Fibroblast of villous mesenchyme (primary cell): ENCODE measurements at regions not wholly inside any gene's neighbourhood (a gene's known extent, or its start where the extent isn't known, plus 50 kb on each side); places are given as distances from the start of the nearest gene placed in this dataset.
A peak's percentile ranks its signal among the peaks of the same experiment; 100 is the strongest.

ENCODE experiments used
- DNase-seq: peaks from one replicate; pipeline ENCODE4 v3.0.0-alpha.2; 2010; ENCODE audit warnings: low read depth
- H3K4me3 ChIP-seq: 2 replicates; pipeline ENCODE4 v1.5.1; 2011; ENCODE audit warnings: low read depth, mild to moderate bottlenecking, low read length
- CTCF ChIP-seq: IDR thresholded peaks from 2 replicates; pipeline ENCODE4 v1.5.1; 2012; ENCODE audit warnings: low read depth, mild to moderate bottlenecking, low read length; ENCODE audit not compliant: insufficient read depth

DNA sequence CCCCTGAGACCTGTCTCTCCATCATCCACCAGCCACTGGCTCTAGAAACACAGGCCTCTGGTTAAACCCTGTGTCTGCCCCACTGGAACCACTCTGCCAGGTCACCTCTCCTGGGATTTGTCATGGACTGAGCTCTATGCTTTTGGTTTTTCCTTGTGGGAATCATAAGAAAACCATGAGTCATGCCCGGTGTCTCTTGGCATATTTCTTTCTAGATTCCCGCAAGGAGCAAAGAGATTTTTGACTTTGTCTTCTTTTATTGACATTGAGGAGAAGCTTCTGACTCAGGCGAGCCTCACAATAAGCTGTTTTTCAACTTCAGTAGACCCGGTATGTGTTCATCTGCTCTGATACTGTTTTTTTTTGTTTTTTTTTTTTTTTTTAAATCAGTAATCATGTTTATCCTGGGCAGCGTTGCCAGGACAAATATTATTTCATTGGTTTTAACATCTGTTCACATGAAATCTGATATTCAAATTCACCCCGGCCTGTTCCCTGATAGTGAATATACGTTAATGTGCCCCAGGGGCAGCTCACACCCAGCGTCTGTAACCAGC lies 207.1 kb downstream of the ACKR3 start:
- no peak overlapping the region for H3K4me3 ChIP-seq
- DNase-seq, result peak; percentile 24
- no peak for TF ChIP-seq CTCF

GRCh38 chr2:236777408-236777807 lies 207.8 kb downstream of the ACKR3 start:
- TF ChIP-seq CTCF, result no peak
- no peak overlapping the region for H3K4me3 ChIP-seq
- no peak for DNase-seq

GRCh38 chr2:236781933-236782816 lies 212.6 kb downstream of the ACKR3 start:
- H3K4me3 ChIP-seq, result no peak overlapping the region
- no peak for DNase-seq
- TF ChIP-seq CTCF, result no peak

DNA sequence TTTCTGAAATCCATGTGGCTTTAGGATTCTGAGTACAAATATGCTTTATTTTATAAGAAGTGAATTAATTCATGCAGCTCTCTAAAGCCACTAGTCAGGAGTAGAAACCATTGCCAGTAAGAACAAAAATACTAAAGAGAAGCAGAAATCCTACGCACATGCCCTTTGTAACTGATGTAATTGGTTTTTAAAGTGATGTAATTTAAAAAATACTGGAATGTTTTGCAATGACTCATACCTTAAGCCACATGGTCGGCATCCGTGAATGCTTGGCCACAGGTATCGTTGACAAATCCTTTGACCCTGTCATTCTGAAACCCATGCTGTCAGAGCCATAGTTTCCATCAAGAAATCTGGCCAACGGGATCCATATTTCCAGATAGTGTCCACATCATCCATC lies 213.3 kb downstream of the ACKR3 start:
- no peak for TF ChIP-seq CTCF
- DNase-seq, result no peak
- no peak overlapping the region for H3K4me3 ChIP-seq

GRCh38 chr2:236783417-236784020 lies 213.9 kb downstream of the ACKR3 start:
- TF ChIP-seq CTCF, result no peak
- no peak overlapping the region for H3K4me3 ChIP-seq
- no peak for DNase-seq

DNA sequence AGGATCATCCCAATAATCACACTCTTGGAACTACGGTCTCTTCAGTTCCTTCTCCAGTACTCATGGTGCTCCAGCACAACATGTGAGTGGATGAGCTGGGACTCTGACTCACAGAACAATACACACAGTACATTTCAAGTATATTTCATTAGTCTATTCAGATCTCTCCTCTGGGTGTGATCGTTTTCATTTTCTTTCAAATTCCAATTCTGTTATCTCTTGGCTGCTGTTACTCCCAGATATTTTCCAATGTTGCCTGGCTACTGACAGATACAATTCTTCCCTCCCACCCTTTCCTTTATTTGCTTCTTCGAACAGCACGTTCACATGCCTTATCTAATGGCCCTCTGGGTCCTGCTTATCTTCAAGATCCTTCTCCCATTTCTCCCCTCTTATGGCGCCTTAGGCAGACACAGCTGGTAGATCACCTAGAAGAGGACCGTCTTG lies 216.0 kb downstream of the ACKR3 start:
- no peak for DNase-seq
- no peak overlapping the region for H3K4me3 ChIP-seq
- no peak for TF ChIP-seq CTCF
